ENCODE measurements at regions not wholly inside any gene's neighbourhood (a gene's known extent, or its start where the extent isn't known, plus 50 kb on each side); places are given as distances from the start of the nearest gene placed in this dataset.

DNA sequence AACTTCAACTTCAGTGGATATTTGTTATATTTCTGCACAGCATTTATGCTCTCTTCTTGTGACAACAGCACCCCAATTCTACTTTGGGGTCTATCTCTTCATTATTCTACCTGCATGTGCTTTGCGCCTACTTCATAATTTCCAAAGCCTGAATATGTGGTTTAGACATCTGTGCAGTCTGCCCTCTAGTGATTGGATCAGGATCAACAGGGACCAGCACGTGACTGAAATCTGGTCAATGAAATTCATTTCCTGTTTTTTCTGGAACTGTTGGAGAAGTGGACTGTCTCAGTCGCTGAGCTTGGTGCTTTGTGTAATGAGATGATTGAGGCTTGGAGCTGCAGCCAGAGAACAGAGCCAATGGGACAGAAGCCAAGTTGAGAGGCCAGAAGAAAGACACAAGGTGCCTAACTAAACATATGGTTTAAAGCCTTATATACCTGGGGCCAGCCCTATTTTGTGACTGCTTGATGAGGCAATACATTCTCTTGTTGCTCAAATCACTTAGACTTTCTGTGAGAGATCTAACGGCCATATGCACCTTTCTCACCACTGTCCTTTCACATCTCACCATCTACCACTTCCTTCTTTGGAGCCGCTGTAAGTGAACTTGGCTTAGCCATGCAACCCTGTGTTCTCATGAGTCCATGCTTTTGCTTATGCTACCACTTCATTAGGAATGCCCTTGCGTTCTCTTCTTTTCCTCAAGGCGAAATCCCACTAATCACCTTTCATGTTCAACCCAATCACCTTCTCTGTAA is 68.8 kb upstream of the PPP2R2B start:
- dilution Hi-C loops (cut with MboI; ENCODE audit: extremely low pct_ligation_motif_present, low sequenced_read_pairs), result no loop called here
- FAIRE-seq, result peak; percentile 55

DNA sequence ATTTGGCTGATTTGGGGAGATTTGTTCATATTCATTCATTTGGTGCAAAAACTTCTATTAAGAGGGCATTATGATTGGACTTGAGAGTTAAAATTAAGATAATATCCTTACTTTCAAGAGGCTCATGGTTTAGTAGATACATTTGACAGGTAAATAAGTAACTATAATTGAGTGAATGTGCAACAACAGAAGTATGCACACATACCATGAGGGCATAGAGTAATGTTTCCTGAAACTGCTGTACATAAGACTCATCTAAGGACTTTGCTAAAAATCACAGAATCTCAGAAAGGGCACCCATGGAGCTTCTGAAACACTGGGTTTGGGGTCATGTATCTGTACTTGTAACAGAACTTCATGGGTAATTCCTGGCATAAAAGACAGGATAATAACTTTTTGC is 70.1 kb upstream of the PPP2R2B start:
- Histone ChIP-seq H2AFZ (ENCODE audit: control insufficient read depth, low read length) (no peak overlapping the region), H3K4me1 (ENCODE audit: control insufficient read depth, extremely low read depth, insufficient read depth, low read length) (no peaks in the 10 kb centered on the region), H3K27me3 (ENCODE audit: control insufficient read depth, extremely low read depth, insufficient read depth, low read length) (no peaks in the 10 kb centered on the region), H3K4me3 (ENCODE audit: control insufficient read depth in 2 of 3, extremely low read depth in 1 of 3, insufficient read depth in 2 of 3, low read depth in 1 of 3, low read length in 3 of 3) (no peak overlapping the region), H3K4me2 (ENCODE audit: control insufficient read depth, extremely low read depth, insufficient read depth, low read depth, low read length) (no peak overlapping the region), H3K9ac (ENCODE audit: control insufficient read depth, extremely low read depth, insufficient read depth, low read length) (no peak overlapping the region), H3K79me2 (ENCODE audit: control insufficient read depth, insufficient read depth, low read length) (no peaks in the 10 kb centered on the region), H3K9me1 (ENCODE audit: control insufficient read depth, extremely low read depth, insufficient read depth, low read length) (no peaks in the 10 kb centered on the region), H3K36me3 (ENCODE audit: control insufficient read depth in 2 of 2, extremely low read depth in 1 of 2, insufficient read depth in 2 of 2, low read length in 2 of 2) (no peaks in the 10 kb centered on the region), H3K27ac (ENCODE audit: control insufficient read depth, insufficient read depth, low read length) (no peak overlapping the region), H4K20me1 (ENCODE audit: control insufficient read depth, extremely low read depth, insufficient read depth, low read length) (no peaks in the 10 kb centered on the region), H3K9me3 (ENCODE audit: control insufficient read depth, low read depth, low read length) (no peaks in the 10 kb centered on the region)
- TF ChIP-seq CTCF (optimal IDR thresholded peaks at IDR 0.05 in 1 of 3, IDR thresholded peaks at IDR 0.05 in 1 of 3, conservative IDR thresholded peaks at IDR 0.05 in 1 of 3; ENCODE audit: extremely low read depth in 1 of 3, insufficient read depth in 2 of 3, low read length in 3 of 3), result no peak
- TF ChIP-seq EZH2 (IDR thresholded peaks at IDR 0.05; ENCODE audit: low read length), result no peak
- FAIRE-seq, result no peak
- no peak for DNase-seq (ENCODE audit: low read depth, low spot score)
- dilution Hi-C loops (cut with MboI; ENCODE audit: extremely low pct_ligation_motif_present, low sequenced_read_pairs), result no loop called here

More for the DNA sequence above, 68.8 kb upstream of the PPP2R2B start:
- Histone ChIP-seq H3K4me3 (ENCODE audit: control insufficient read depth in 2 of 3, extremely low read depth in 1 of 3, insufficient read depth in 2 of 3, low read depth in 1 of 3, low read length in 3 of 3) (no peak overlapping the region), H3K4me2 (ENCODE audit: control insufficient read depth, extremely low read depth, insufficient read depth, low read depth, low read length) (no peak overlapping the region), H3K36me3 (ENCODE audit: control insufficient read depth in 2 of 2, extremely low read depth in 1 of 2, insufficient read depth in 2 of 2, low read length in 2 of 2) (no peaks in the 10 kb centered on the region), H4K20me1 (ENCODE audit: control insufficient read depth, extremely low read depth, insufficient read depth, low read length) (no peaks in the 10 kb centered on the region), H3K27me3 (ENCODE audit: control insufficient read depth, extremely low read depth, insufficient read depth, low read length) (no peaks in the 10 kb centered on the region), H3K27ac (ENCODE audit: control insufficient read depth, insufficient read depth, low read length) (no peak overlapping the region), H3K9me1 (ENCODE audit: control insufficient read depth, extremely low read depth, insufficient read depth, low read length) (no peaks in the 10 kb centered on the region), H3K4me1 (ENCODE audit: control insufficient read depth, extremely low read depth, insufficient read depth, low read length) (no peaks in the 10 kb centered on the region), H3K9me3 (ENCODE audit: control insufficient read depth, low read depth, low read length) (no peaks in the 10 kb centered on the region), H2AFZ (ENCODE audit: control insufficient read depth, low read length) (no peak overlapping the region), H3K79me2 (ENCODE audit: control insufficient read depth, insufficient read depth, low read length) (no peaks in the 10 kb centered on the region), H3K9ac (ENCODE audit: control insufficient read depth, extremely low read depth, insufficient read depth, low read length) (no peak overlapping the region)
- TF ChIP-seq CTCF (optimal IDR thresholded peaks at IDR 0.05 in 1 of 3, IDR thresholded peaks at IDR 0.05 in 1 of 3, conservative IDR thresholded peaks at IDR 0.05 in 1 of 3; ENCODE audit: extremely low read depth in 1 of 3, insufficient read depth in 2 of 3, low read length in 3 of 3) (peak; percentile 29 to 56 (median 55)), EZH2 (IDR thresholded peaks at IDR 0.05; ENCODE audit: low read length) (no peak)
- no peak for DNase-seq (ENCODE audit: low read depth, low spot score)
